Right lung (tissue), 2 donors: ENCODE measurements at regions not wholly inside any gene's neighbourhood (a gene's known extent, or its start where the extent isn't known, plus 50 kb on each side); places are given as distances from the start of the nearest gene placed in this dataset.

Experiments used
- DNase-seq, 2 donors: peaks; one replicate each; pipeline ENCODE4 v3.0.0-alpha.2; 2013

DNA sequence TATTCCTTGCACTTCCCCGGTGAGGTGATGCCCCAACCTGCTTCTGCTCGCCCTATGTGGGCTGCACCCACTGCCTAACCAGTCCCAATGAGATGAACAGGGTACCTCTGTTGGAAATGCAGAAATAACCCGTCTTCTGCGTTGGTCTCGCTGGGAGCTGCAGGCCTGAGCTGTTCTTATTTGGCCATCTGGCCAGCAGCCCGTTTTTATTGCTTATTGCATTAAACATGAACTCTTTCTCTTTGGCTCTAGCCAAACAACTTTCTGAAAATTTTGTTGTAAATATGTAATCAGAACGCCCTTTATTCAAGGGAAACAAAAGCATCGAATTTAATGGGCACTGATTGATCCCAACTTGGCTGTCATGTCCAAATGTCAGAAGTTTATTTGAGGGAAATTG lies 124.7 kb upstream of the FTMT start:
- peak in 1 of 2 donors; percentile 5 for DNase-seq

DNA sequence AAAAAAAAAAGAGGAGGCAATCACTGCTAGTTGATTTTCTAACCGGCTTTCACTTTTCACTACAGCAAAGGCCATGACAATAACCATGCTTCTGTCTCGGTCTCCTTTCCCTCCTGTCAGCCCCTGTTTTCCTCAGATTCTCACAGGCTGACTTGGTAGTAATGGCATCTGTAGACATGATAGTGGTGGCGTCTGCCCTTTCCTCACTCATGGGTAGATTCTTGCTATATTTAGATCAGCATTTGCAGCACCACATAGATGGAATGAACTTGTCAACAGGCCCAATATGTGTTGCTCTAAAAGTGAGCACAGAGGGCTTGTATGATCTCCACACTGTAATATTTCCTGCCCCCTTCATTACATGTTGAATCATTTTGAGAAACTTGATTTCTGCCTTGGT lies 120.3 kb upstream of the FTMT start:
- no peak for DNase-seq

DNA sequence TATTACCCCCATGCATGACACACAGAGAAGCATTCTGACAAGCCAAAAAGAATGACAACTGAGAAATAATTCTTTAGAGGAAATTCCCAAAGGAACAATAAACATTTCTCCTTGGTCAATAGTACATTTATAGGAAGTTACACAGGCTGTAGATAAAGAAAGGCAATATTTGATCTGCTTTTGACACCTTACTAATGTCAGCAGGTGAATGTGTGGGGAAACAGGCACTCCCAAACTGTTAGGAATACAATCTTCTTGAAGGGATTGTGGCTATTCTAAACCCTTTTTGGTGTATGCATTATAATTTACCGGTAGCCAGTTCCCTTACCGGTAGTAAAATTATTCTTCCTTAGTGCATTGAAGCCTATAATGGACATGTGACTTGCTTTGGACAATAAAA lies 116.1 kb upstream of the FTMT start:
- no peak for DNase-seq

DNA sequence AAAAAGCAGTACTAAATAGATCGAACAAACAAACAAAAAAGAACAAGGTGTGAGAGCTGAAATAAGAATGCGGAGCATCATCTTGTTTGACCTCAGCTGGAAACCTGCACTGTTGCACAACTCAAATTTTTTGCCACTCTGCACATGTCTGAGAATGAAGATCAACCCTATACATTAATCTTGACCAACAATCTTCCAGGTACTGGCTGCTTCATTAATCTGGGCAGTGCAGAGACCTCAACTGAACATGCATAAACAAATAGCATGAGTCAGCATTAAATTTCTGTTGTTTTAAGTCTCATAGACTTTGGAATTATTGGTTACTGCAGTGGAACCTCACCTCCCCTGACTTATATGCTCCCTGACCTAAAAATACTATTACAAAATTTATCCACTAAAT lies 114.6 kb upstream of the FTMT start:
- no peak for DNase-seq

DNA sequence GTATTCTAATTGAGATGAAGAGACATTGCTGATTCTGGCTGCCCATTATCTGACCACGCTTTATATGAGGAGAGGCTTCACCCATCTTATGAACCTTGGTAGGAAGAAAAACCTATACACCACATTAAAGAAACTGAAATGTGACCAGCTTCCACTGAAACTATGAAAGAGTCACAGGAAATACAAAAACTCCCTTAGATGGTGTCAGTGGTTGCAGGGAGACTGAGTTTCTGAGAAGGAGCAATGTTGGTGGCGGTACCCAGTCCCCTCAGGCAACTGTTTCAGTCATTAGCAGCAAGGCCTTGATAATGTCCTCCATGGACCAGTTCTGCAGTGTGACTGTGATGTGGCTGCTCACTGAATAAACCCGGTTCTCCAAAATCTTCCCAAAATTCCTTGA lies 110.5 kb upstream of the FTMT start:
- DNase-seq, result no peak

DNA sequence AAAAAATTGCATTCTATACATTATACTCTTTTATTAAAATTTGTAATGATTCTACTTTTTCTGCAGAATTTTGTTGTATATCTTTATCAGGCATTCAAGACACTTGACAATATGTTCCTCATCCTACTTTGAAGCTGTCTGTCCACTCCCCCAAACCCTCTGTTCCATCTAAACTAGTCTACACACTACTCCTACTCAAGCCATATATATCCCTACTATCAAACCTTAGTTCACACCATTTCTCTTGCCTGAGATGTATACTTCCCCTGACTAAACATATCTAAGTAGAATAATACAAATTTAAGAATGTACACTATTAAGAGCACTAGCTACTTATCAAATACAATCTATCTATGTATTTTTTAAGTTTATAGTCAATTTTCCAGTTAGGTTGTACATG lies 107.1 kb upstream of the FTMT start:
- DNase-seq, result no peak

DNA sequence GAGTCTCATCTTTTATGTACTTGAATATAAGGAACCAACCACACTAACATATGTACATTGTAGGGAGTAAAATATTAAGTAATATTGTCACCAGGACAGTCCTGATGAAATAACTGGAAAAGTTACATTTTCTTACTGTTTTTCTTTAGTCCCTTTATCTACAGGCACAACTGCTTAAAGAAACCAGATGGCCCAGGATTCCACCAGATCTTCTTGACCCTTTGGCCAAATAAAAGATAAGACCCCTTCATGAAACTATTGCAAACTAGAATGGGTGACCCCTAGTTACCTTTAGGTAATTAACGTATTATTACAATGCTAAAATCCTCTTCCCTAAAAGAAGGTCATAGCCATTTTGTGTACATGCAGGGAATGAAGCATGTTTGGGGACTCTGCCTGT lies 106.3 kb upstream of the FTMT start:
- no peak for DNase-seq

DNA sequence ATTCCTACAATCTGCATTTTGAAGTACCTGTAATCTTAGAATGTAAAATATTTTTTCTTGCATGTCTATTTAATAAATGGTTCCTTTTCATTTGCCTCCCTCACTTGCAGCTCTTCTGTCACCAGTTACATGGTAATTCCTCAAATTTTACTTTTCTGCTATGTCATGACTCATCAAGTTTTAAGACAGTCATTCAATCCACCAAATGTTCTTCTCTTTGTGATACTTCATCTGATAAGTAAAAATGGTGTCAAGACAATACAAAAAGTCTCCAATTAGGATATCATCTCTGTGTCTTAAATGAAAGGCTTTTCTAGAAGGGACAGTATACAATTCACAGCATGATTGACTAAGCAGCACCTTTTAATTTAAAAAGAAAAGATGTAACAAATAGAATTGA lies 104.9 kb upstream of the FTMT start:
- DNase-seq, result no peak

DNA sequence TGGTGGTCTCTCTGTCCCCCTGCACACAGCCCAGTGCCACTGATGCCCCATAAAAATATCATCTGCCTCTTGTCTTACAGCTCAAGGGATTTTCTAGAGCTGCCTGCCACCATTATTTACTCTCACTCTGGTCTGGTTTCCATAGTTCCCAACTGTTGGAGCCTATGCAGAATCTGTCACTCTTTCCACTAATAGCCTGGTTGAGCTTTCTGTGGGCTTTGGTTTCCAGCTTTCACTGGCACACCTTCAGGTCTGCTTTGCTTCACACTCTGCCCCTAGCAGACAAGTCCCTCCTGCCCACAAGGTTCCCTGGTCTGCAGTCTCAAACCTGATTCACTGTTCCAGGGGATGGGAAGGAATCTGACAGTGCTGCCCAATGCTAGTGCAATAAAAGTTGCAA lies 103.0 kb upstream of the FTMT start:
- DNase-seq, result no peak

DNA sequence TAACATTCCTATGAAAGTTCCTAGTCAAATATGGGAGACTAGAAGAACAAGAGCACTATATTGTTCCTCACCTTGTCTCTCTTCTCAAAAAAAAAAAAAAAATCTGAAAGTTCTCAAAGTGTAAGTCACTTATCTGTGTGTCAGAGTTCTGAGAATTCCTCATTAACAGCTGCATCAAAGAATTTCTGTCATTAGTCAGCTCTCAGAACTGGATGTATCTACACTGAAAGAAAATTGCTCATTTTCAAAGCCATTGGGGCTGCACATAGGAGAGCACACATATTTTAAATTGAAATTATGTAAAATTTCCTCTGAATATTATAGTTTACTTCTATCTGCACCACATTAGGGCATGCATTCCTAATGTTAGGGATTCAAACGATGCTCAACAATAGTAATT lies 99.5 kb upstream of the FTMT start:
- DNase-seq, result no peak

DNA sequence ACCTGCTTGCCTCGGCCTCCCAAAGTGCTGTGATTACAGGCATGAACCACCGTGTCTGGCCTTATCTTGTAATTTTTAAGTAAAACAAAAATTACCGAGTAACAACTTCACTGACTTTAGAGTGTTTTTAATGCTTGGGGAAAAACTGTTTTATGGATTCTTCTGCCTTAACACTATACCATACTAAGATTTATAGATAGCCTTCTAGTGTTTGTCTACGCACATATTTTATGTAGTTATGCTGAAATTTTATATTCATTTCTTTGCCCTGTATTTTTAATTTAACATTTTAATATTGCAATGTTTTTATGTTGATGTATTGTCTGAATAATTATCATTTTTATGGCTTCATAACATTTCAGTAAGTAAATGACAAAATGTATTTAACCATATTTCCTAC lies 96.4 kb upstream of the FTMT start:
- DNase-seq, result no peak

DNA sequence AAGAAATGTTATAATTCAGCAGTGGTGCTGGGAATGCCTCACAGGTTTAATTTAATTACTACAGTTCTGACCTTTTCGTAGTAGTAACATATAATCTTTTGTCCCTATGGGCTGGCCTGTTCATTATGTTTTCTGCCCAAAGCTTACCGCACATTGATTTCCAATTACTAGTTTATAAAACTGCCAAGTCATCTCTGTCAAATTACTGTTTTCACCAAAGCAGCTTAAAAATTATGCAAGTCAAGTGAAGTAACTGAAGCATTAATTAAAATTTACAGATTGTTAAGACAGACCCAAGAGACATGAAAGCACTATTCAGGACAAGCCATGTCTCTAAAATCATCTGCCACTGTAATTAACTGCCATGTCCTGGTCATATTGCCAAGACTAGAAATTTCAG lies 93.9 kb upstream of the FTMT start:
- DNase-seq, result no peak

DNA sequence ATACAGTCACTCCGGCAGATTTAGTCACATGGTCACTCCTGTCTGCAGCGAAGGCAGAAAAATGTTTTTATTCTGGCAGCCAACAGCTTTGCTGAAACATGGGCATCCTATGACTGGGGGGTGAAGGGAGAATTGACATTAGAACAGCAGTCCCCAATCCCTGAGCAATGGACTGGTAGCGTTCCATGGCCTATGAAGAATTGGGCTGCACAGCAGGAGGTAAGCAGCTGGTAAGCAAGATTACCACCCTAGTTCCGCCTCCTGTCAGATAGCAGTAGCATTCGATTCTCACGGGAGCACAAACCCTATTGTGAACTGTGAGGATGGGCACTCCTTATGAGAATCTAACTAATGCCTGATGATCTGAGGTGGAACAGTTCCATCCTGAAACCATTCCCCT lies 93.1 kb upstream of the FTMT start:
- no peak for DNase-seq

DNA sequence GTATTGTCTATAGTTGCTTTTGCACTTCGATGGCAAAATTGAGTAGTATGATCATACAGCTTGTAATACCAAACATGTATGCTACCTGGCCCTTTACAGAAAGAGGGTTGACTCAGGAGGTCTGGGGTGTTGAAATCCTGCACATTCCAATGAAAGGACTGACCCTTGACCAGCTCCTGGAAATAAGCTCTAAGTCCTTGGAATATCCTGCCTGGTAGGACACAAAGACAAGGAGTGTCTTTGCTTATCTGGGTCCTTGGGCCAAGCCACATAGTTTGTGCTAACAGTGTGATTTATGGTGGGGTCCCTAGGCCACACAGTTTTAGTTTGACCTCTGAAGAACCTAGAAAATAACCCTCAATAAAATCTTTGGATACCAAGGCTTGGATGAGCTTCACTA lies 89.3 kb upstream of the FTMT start:
- DNase-seq, result no peak

DNA sequence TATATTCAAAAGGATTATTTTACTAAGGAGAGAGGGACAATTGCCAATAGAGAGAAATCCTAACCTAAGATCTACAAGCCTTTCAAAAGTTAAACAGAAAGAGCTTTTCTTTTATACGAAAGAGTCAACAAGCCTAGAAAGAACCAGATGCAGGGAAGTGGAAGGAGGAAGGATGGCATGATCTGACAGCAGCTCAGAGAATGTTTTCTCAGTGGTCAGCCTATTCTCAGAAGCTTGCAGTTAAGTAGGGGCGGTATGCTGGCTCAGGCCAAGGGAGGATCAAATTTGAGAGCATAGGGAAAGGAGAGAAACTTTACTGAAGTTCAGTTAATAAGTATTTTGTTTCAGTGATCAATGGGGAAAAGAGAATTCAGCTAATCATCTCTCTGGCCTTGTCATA lies 88.0 kb upstream of the FTMT start:
- DNase-seq, result no peak

DNA sequence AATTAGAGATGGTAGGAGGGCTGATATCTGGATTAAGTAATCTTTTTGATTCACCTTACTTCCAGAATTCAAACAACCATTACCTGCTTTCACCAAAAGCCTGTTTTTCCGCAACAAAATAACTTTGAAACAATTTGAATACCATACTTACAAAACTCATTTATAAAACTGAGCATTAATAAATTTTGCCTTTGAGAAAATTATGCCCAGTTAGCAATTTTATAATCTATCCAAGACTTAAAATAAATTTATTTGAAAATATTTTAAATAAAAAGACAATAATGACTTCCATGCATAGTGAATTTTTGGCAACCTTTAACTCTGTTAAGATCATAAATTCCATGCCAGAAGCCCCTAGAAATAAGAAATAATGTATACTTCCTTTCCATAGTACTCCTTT lies 71.3 kb upstream of the FTMT start:
- no peak for DNase-seq

DNA sequence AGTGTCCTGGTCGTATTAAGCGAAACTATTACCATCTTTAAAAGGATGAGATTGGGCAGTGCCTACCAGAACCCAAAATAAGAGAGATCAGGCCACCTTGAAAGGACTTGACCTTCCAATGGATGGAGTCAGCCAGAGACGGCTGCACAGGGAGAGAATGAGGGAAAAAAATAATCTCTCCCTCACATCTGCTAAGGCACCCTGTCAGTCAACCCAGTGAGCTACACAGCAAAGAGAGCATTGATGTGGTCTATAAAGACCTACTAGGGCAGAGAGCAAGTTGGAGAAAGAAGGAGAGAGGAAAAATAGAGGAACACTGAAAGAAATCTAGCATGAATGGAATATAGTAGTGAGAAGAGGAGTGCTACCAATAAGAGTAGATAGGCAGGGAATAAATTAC lies 68.0 kb upstream of the FTMT start:
- no peak for DNase-seq

DNA sequence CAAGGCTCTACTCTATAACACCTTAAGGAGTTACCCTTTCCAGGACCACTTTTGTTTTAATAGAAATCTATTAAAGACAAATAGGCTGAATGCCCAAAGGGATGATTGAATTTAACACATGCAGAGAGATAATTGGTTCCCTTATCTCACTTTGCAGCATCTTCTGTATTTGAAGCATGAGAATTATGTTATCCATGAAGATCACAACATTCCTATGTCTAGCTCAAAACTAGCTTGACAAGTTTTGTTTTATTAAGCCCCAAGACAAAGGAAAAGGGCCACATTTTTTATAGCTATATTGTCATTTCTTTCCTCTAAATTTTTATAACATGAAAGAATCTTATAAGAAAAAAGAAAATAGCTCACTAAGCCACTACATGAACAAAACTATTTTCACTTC lies 57.9 kb upstream of the FTMT start:
- DNase-seq, result no peak

DNA sequence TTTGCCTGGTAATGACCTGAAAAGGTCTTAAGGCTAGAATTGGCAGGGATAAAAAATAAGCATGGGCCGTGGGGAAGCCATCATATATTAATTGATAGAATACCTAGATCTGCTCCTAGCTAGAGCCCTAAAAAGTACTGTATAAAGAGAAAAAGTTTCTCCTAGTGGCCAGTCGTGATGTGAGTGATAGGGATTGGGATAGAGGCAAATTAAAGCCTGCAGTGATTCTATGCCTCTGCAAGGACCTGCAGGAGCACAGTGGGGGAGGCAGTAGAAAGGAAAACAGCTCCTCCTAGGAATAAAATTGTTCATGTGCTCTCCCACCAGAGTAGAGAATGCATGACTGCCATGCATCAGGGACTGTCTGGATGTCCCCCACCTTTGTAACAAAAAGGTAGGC lies 56.2 kb upstream of the FTMT start:
- no peak for DNase-seq

DNA sequence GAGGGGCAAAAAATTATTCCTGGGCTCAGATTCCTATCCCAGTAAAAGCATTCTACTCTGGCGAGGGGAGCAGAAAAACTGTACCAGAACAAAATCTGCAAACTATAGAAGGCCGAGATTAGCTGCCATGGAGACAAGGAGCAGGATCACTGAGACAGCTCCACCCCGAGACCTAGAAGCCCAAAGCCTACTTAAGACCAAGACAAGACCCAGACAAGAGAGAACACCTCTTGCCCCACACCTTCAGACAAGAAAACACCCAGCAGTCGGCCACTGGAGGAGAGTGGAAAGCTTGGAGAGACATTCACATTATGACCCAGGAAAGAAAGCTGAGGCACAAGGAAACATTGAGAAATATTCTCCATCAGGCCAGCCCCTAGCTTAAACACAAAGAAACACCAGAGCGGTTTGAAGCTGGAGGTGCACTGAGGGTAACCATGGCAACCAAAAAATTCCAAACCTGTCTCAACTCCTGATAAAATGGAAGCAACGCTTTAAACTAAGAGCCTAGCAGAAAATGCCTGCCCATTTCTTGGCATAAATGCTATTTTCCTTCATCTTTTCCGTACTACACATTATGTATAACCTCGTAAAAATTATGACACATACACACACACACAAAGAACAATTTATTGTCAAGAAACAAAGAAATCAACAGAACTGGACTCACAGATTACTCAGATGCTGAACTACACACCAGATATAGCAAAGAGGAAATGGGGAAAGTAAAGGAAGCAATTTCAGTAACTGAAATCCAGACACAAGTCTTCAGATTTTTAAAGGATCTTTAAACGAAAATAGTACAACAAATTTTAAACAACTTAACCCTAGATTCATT lies 53.8 kb upstream of the FTMT start:
- no peak for DNase-seq
